DND-41 (cell line): ENCODE measurements at regions not wholly inside any gene's neighbourhood (a gene's known extent, or its start where the extent isn't known, plus 50 kb on each side); places are given as distances from the start of the nearest gene placed in this dataset.
A peak's percentile ranks its signal among the peaks of the same experiment; 100 is the strongest.
"Not testable (repeated sequence)": the region's sequence is repeated elsewhere in the genome, so short reads cannot be mapped to it uniquely, and the experiment has no call there.

ENCODE experiments used
- ATAC-seq: fragments of 200-7000 bp; cut with Tn5 transposase; 3 replicates; pipeline ENCODE4 v1.9.1; 2021; ENCODE audit warnings: low read depth; ENCODE audit not compliant: insufficient read depth
- DNase-seq: peaks from one replicate; pipeline ENCODE4 v3.0.0-alpha.2; 2020
- H2AFZ ChIP-seq: 2 replicates; pipeline ENCODE4 v1.6.0; 2012; ENCODE audit warnings: low read depth, low read length
- H3K27ac ChIP-seq: 2 replicates; pipeline ENCODE4 v1.5.1; 2012; ENCODE audit warnings: low read length, inconsistent platforms
- H3K27me3 ChIP-seq: fragments of 200-600 bp; sonication (generic); 2 replicates; pipeline ENCODE4 v1.6.0; 2012; ENCODE audit warnings: low read length, mild to moderate bottlenecking, inconsistent platforms; ENCODE audit not compliant: insufficient read depth, poor library complexity
- H3K36me3 ChIP-seq: 2 replicates; pipeline ENCODE4 v1.5.1; 2012; ENCODE audit warnings: low read length, inconsistent platforms; ENCODE audit not compliant: insufficient read depth
- H3K4me1 ChIP-seq: 2 replicates; pipeline ENCODE4 v1.5.1; 2012; ENCODE audit warnings: mild to moderate bottlenecking, low read length; ENCODE audit not compliant: insufficient read depth
- H3K4me2 ChIP-seq: 2 replicates; pipeline ENCODE4 v1.6.0; 2012; ENCODE audit warnings: mild to moderate bottlenecking, moderate library complexity, low read length, inconsistent platforms; ENCODE audit not compliant: insufficient read depth
- H3K4me3 ChIP-seq, 2 experiments: fragments of 200-600 bp in 1 of 2; shearing (Covaris generic) in 1 of 2; 2 replicates each; pipeline ENCODE4 v1.5.1; 2012 to 2016; ENCODE audit warnings: inconsistent platforms in 2 of 2, low read length in 2 of 2, mild to moderate bottlenecking in 2 of 2, low read depth in 1 of 2, moderate library complexity in 1 of 2
- H3K79me2 ChIP-seq: 2 replicates; pipeline ENCODE4 v1.6.0; 2012; ENCODE audit warnings: low read length, inconsistent platforms; ENCODE audit not compliant: insufficient read depth
- H3K9ac ChIP-seq: 2 replicates; pipeline ENCODE4 v1.6.0; 2012; ENCODE audit warnings: low read depth, mild to moderate bottlenecking, inconsistent platforms, low read length, moderate library complexity
- H3K9me3 ChIP-seq: 2 replicates; pipeline ENCODE4 v1.5.1; 2012; ENCODE audit warnings: low read length, moderate library complexity, mild to moderate bottlenecking, inconsistent platforms; ENCODE audit not compliant: insufficient read depth, severe bottlenecking
- H4K20me1 ChIP-seq: 2 replicates; pipeline ENCODE4 v1.6.0; 2012; ENCODE audit warnings: low read length; ENCODE audit not compliant: insufficient read depth
- EZH2 ChIP-seq: IDR thresholded peaks from 3 replicates; pipeline ENCODE4 v1.6.1; 2012; ENCODE audit warnings: borderline replicate concordance, low read depth, mild to moderate bottlenecking, moderate library complexity, low read length, inconsistent platforms; ENCODE audit not compliant: severe bottlenecking
- TF ChIP-seq, protein P1 (sequence below): IDR thresholded peaks from 2 replicates; pipeline ENCODE4 v1.5.1; 2012; ENCODE audit warnings: borderline replicate concordance, low read length, moderate library complexity, mild to moderate bottlenecking; ENCODE audit not compliant: poor library complexity, severe bottlenecking; ENCODE audit errors: extremely low read depth

DNA sequence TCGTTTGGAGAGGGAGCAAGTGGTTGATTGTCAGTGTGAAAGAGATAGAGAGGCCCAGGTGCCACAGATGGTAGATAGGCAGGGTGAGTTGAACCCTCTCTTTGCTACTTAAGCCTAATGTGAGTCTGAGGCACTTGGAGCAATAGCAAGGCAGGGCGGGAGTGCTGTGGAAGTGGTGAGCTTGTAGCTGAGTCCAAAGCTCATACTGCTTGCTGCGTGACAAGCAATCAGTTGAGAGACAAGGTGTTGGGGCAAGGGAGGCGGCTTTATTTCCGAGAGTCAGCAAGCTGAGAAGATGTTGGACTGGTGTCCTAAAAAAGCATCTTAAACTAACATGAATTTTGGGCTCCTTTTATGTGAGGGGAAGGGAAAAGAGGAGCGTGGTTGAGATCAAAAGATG is 112.9 kb upstream of the ZKSCAN2 start:
- Histone ChIP-seq H3K27me3 (no peaks in the 10 kb centered on the region), H3K4me1 (no peaks in the 10 kb centered on the region), H3K79me2 (no peaks in the 10 kb centered on the region), H4K20me1 (no peaks in the 10 kb centered on the region), H3K4me2 (no peak overlapping the region), H3K27ac (no peak overlapping the region), H3K4me3 (no peak overlapping the region), H3K9ac (no peak overlapping the region), H3K9me3 (no peaks in the 10 kb centered on the region), H3K36me3 (no peaks in the 10 kb centered on the region), H2AFZ (no peak overlapping the region)
- ATAC-seq, result no peak
- TF ChIP-seq, protein P1, sequence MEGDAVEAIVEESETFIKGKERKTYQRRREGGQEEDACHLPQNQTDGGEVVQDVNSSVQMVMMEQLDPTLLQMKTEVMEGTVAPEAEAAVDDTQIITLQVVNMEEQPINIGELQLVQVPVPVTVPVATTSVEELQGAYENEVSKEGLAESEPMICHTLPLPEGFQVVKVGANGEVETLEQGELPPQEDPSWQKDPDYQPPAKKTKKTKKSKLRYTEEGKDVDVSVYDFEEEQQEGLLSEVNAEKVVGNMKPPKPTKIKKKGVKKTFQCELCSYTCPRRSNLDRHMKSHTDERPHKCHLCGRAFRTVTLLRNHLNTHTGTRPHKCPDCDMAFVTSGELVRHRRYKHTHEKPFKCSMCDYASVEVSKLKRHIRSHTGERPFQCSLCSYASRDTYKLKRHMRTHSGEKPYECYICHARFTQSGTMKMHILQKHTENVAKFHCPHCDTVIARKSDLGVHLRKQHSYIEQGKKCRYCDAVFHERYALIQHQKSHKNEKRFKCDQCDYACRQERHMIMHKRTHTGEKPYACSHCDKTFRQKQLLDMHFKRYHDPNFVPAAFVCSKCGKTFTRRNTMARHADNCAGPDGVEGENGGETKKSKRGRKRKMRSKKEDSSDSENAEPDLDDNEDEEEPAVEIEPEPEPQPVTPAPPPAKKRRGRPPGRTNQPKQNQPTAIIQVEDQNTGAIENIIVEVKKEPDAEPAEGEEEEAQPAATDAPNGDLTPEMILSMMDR, result no peak
- no peak for TF ChIP-seq EZH2
- DNase-seq, result no peak

DNA sequence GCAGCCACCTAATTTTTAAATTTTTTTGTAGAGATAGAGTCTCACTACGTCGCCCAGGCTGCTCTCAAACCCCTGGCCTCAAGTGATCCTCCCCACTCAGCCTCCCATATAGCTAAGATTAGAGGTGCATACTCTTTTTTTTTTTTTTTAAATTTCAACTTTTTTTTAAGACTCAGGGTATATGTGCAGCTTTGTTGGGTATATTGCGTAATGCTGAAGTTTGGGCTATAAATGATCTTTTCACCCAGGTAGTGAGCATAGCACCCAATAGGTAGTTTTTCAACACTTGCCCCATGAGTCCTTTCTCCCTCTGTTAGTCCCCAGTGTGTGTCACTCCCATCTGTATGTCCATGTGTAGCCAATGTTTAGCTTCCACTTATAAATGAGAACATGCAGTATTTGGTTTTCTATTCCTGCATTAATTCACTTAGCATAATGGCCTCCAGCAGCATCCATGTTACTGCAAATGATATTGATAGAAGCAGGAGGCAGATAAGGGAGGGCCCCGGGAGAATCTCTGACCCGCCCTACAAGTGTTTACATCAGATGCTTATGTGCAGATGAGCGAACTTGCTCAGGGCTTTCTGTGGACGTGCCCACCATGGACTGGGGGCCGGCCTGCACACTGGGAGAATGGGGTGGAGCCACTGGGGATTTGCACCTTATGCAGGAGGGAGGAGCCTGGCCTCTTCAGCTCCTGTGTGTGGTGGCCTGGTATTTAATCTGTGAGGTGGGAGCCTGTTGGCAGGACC is 110.3 kb upstream of the ZKSCAN2 start:
- no peak for TF ChIP-seq EZH2
- TF ChIP-seq, protein P1, result no peak
- ATAC-seq, result no peak
- Histone ChIP-seq H3K27ac (no peak overlapping the region), H3K4me2 (no peak overlapping the region), H3K79me2 (no peaks in the 10 kb centered on the region), H3K9ac (no peak overlapping the region), H3K27me3 (no peaks in the 10 kb centered on the region), H3K4me1 (no peaks in the 10 kb centered on the region), H2AFZ (no peak overlapping the region), H4K20me1 (no peaks in the 10 kb centered on the region), H3K4me3 (no peak overlapping the region), H3K36me3 (no peaks in the 10 kb centered on the region), H3K9me3 (no peaks in the 10 kb centered on the region)
- DNase-seq, result no peak

- no peaks in the 10 kb centered on the region for H3K79me2 ChIP-seq
- H3K27me3 ChIP-seq, result no peaks in the 10 kb centered on the region
- no peaks in the 10 kb centered on the region for H3K9me3 ChIP-seq
- TF ChIP-seq, protein P1, result peak; percentile 15
- TF ChIP-seq EZH2, result no peak
- H3K4me3 ChIP-seq, result no peak overlapping the region
- no peaks in the 10 kb centered on the region for H3K4me1 ChIP-seq
- H3K9ac ChIP-seq, result no peak overlapping the region
- ATAC-seq (no peak), DNase-seq (no peak)
- H4K20me1 ChIP-seq, result no peaks in the 10 kb centered on the region
- H2AFZ ChIP-seq, result no peak overlapping the region
- no peaks in the 10 kb centered on the region for H3K36me3 ChIP-seq
- H3K4me2 ChIP-seq, result no peak overlapping the region
- no peak overlapping the region for H3K27ac ChIP-seq
Measured at GRCh38 chr16:25366078-25366477, 108.4 kb upstream of the ZKSCAN2 start.

DNA sequence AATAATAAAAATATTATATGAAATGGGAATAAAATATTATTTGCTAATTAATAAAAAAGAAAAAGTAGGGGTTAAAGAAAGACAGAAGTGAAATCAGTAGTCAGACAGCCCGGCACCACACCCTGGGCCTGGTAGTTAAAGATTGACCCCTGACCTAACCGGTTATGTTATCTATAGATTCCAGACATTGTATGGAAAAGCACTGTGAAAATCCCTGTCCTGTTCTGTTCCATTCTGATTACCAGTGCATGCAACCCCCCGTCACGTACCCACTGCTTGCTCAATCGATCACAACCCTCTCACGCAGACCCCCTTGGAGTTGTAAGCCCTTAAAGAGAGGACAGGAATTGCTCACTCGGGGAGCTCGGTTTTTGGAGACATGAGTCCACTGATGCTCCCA is 101.9 kb upstream of the ZKSCAN2 start:
- ATAC-seq, DNase-seq: not testable (repeated sequence)

More for the DNA sequence above, 101.9 kb upstream of the ZKSCAN2 start:
- not testable (repeated sequence) for H4K20me1 ChIP-seq, H3K4me1 ChIP-seq, H3K4me3 ChIP-seq, H2AFZ ChIP-seq, H3K27ac ChIP-seq, H3K27me3 ChIP-seq, H3K9ac ChIP-seq, H3K36me3 ChIP-seq, H3K79me2 ChIP-seq, H3K9me3 ChIP-seq, H3K4me2 ChIP-seq
